ENCODE measurements at regions not wholly inside any gene's neighbourhood (a gene's known extent, or its start where the extent isn't known, plus 50 kb on each side); places are given as distances from the start of the nearest gene placed in this dataset.

- DNase-seq (ENCODE audit: low read depth), result no peak
- no peak overlapping the region for H3K4me3 ChIP-seq (replicated peaks; ENCODE audit: low read depth, low read length)
- no peak for TF ChIP-seq CTCF (IDR thresholded peaks at IDR 0.05; ENCODE audit: low read length, missing control alignments)
These were observed 664.3 kb upstream of the TENM3 start for GRCh38 chr4:181578911-181579310.

GRCh38 chr4:181579486-181579885 lies 663.7 kb upstream of the TENM3 start:
- no peak overlapping the region for H3K4me3 ChIP-seq (replicated peaks; ENCODE audit: low read depth, low read length)
- no peak for DNase-seq (ENCODE audit: low read depth)
- TF ChIP-seq CTCF (IDR thresholded peaks at IDR 0.05; ENCODE audit: low read length, missing control alignments), result no peak

- H3K4me3 ChIP-seq (replicated peaks; ENCODE audit: low read depth, low read length), result no peak overlapping the region
- TF ChIP-seq CTCF (IDR thresholded peaks at IDR 0.05; ENCODE audit: low read length, missing control alignments), result no peak
- DNase-seq (ENCODE audit: low read depth), result no peak
These were observed 661.2 kb upstream of the TENM3 start for GRCh38 chr4:181581983-181582382.

- TF ChIP-seq CTCF (IDR thresholded peaks at IDR 0.05; ENCODE audit: low read length, missing control alignments), result no peak
- H3K4me3 ChIP-seq (replicated peaks; ENCODE audit: low read depth, low read length), result no peak overlapping the region
- no peak for DNase-seq (ENCODE audit: low read depth)
These were observed 660.6 kb upstream of the TENM3 start for GRCh38 chr4:181582595-181582994.

- no peak for DNase-seq (ENCODE audit: low read depth)
- H3K4me3 ChIP-seq (replicated peaks; ENCODE audit: low read depth, low read length), result no peak overlapping the region
- no peak for TF ChIP-seq CTCF (IDR thresholded peaks at IDR 0.05; ENCODE audit: low read length, missing control alignments)
These were observed 654.4 kb upstream of the TENM3 start for GRCh38 chr4:181588733-181589302.

- H3K4me3 ChIP-seq (replicated peaks; ENCODE audit: low read depth, low read length), result no peak overlapping the region
- TF ChIP-seq CTCF (IDR thresholded peaks at IDR 0.05; ENCODE audit: low read length, missing control alignments), result no peak
- DNase-seq (ENCODE audit: low read depth), result no peak
These were observed 650.9 kb upstream of the TENM3 start for GRCh38 chr4:181592221-181592745.

GRCh38 chr4:181593703-181594102 lies 649.5 kb upstream of the TENM3 start:
- no peak overlapping the region for H3K4me3 ChIP-seq (replicated peaks; ENCODE audit: low read depth, low read length)
- no peak for DNase-seq (ENCODE audit: low read depth)
- TF ChIP-seq CTCF (IDR thresholded peaks at IDR 0.05; ENCODE audit: low read length, missing control alignments), result no peak
